ENCODE measurements at regions not wholly inside any gene's neighbourhood (a gene's known extent, or its start where the extent isn't known, plus 50 kb on each side); places are given as distances from the start of the nearest gene placed in this dataset.

DNA sequence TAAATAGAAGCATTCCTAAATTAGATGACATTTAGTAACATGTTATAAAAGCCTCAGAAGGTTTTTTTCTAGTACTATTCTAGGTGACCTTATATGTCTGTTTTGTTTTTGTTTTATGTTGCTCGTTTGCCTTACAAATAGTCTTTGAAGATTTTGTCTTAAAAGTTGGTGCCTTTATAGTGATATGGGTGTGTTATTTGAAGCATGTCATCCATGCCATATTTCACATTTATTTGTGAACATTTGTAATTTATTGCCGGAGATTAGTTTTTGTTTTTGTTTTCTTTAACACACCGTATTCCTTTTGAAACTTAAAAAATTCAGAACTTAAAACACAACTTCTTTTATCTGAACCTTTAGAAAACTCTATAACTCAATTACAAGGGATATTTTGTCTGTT is 422.8 kb upstream of the PCDH9 start:
- intact Hi-C loops (cut with micrococcal nuclease), result no loop called here
- DNase-seq (ENCODE audit: low spot score), result no peak
- Mint-ChIP-seq H3K4me1 (ENCODE audit: low read depth) (no peaks in the 10 kb centered on the region), H3K36me3 (ENCODE audit: low read depth) (no peaks in the 10 kb centered on the region), H3K4me3 (no peak overlapping the region), H3K9me3 (peaks cover 4% of the 10 kb centered on the region), H3K27me3 (ENCODE audit: insufficient read depth) (no peaks in the 10 kb centered on the region), H3K27ac (no peak overlapping the region)

DNA sequence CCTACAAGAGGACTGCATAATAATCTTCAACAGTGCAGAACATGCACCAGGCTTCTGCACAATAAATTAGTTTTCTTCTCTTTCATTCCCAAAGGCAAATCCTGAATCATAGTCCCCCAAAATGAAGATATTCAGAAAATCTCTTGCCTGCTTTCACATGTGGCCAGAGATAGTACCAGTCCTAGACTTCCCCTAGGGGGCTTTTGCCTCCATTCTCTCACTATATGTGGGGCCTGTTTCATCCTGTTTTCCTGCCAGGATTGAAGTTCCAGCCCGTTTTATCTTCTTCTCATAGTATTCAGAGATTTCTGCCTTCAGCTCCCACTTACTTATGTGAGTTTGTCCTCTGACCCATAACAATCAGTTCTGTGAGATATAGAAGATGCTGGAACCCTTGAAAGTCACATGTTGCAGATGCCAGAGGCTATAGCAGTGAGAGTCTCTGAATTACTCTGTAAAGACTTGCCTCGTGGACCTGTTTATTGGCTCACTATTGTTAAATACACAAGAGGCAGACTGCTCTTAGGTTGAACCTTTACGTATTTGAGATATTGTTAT is 421.9 kb upstream of the PCDH9 start:
- no peaks in the 10 kb centered on the region for H3K27me3 Mint-ChIP-seq (ENCODE audit: insufficient read depth)
- DNase-seq (ENCODE audit: low spot score), result no peak
- H3K27ac Mint-ChIP-seq, result no peak overlapping the region
- H3K4me1 Mint-ChIP-seq (ENCODE audit: low read depth), result no peaks in the 10 kb centered on the region
- H3K9me3 Mint-ChIP-seq, result peaks cover 9% of the 10 kb centered on the region
- H3K36me3 Mint-ChIP-seq (ENCODE audit: low read depth), result no peaks in the 10 kb centered on the region
- H3K4me3 Mint-ChIP-seq, result no peak overlapping the region
- intact Hi-C loops (cut with micrococcal nuclease), result no loop called here

DNA sequence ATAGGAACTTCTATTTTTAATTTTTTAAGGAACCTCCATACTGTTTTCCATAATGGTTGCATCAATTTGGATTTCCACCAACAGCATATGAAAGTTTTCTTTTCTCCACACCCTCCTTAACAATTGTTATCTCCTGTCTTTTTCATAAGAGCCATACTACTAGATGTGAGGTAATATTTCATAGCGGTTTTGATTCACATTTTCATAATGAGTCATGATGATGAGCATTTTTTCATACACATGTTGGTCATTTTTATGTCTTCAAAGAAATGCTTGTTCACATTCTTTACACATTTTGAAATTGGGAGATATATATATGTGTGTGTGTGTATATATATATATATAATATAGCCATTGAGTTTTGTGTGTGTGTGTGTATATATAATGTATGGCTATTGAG is 420.3 kb upstream of the PCDH9 start:
- H3K27me3 Mint-ChIP-seq (ENCODE audit: insufficient read depth), result no peaks in the 10 kb centered on the region
- no peak for DNase-seq (ENCODE audit: low spot score)
- H3K4me3 Mint-ChIP-seq, result no peak overlapping the region
- peaks cover 13% of the 10 kb centered on the region for H3K9me3 Mint-ChIP-seq
- H3K36me3 Mint-ChIP-seq (ENCODE audit: low read depth), result no peaks in the 10 kb centered on the region
- intact Hi-C loops (cut with micrococcal nuclease), result no loop called here
- no peak overlapping the region for H3K27ac Mint-ChIP-seq
- no peaks in the 10 kb centered on the region for H3K4me1 Mint-ChIP-seq (ENCODE audit: low read depth)

DNA sequence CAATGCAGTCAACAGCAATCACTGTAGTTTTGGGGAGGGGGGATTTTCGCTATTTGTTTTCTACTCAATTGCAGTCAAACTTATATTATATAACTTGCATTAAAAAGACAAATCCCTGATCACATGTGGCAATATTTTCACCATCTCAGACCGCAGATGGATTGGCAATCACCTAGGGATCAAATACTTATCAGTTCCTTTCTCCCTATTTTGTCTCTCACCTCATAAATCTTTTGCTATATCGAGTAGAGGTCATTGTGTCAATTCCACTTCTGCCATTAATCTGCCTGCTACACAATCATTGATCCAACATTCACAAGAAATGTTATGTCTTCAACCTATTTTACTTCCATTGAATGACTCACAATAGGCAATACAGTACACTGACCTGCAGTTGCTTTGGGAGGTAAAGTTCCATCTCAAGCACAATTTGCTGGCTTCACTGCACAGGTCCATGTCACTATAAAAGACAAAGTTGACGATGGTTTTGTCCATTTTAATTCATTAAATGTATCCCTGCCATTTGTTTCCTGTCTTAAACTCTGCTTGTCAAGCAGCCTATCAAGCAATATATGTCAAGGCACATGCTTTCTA is 415.8 kb upstream of the PCDH9 start:
- DNase-seq (ENCODE audit: low spot score), result no peak
- Mint-ChIP-seq H3K36me3 (ENCODE audit: low read depth) (no peaks in the 10 kb centered on the region), H3K27ac (no peak overlapping the region), H3K27me3 (ENCODE audit: insufficient read depth) (no peaks in the 10 kb centered on the region), H3K4me1 (ENCODE audit: low read depth) (no peaks in the 10 kb centered on the region), H3K4me3 (no peak overlapping the region), H3K9me3 (peaks cover 14% of the 10 kb centered on the region)
- intact Hi-C loops (cut with micrococcal nuclease), result no loop called here

DNA sequence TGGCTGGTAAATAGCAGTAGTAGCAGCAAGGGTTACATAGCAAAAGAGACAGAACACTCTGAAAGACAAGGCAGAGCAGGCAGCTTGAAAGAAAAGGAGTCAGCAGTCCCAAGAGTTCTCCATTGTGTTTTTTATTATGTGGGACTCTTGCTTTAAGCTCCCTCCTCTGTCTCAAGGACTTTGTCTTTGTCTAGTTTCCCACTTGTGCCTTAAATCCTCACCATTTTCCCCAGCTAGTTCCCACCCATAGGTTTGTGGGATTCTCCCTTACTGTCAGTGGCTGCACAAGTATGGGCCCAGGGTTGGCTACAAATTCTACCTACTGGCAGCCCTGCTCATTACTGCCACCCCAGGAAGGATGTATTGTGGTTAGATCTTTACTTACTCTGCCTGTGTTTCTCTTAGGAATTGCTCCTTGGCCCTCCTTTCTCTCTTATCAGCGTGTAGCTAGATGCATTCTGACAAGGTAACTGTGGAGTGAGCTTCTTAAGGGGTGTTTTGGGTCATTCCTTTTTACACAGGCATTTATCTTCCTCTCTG is 413.4 kb upstream of the PCDH9 start:
- no peaks in the 10 kb centered on the region for H3K36me3 Mint-ChIP-seq (ENCODE audit: low read depth)

DNA sequence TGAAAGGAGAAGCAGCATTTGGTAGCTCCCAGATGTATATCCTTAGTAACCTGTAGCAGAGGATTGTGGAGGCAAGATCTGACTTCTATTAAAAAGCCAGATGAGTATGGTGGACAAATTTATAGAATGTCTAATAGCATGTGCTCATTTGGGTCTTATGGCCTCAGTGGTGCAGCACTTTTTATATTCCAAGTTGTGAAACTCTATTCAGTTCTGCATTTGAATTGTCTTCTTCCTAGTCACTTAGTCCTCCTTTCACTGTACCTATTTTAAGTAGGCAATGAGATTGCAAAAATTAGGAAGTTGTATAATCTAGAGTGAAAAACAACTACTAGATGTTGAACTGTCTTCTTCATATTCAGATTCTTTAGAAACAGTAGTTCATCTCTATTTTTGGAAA is 412.5 kb upstream of the PCDH9 start:
- no peak for DNase-seq (ENCODE audit: low spot score)
- Mint-ChIP-seq H3K27me3 (ENCODE audit: insufficient read depth) (no peaks in the 10 kb centered on the region), H3K27ac (no peak overlapping the region), H3K36me3 (ENCODE audit: low read depth) (no peaks in the 10 kb centered on the region), H3K4me3 (no peak overlapping the region), H3K9me3 (peaks cover 18% of the 10 kb centered on the region), H3K4me1 (ENCODE audit: low read depth) (no peaks in the 10 kb centered on the region)
- intact Hi-C loops (cut with micrococcal nuclease), result no loop called here

More for the DNA sequence above, 413.4 kb upstream of the PCDH9 start:
- Mint-ChIP-seq H3K27ac (no peak overlapping the region), H3K4me1 (ENCODE audit: low read depth) (no peaks in the 10 kb centered on the region), H3K4me3 (no peak overlapping the region), H3K9me3 (peaks cover 19% of the 10 kb centered on the region), H3K27me3 (ENCODE audit: insufficient read depth) (no peaks in the 10 kb centered on the region)
- no peak for DNase-seq (ENCODE audit: low spot score)
- intact Hi-C loops (cut with micrococcal nuclease), result no loop called here

DNA sequence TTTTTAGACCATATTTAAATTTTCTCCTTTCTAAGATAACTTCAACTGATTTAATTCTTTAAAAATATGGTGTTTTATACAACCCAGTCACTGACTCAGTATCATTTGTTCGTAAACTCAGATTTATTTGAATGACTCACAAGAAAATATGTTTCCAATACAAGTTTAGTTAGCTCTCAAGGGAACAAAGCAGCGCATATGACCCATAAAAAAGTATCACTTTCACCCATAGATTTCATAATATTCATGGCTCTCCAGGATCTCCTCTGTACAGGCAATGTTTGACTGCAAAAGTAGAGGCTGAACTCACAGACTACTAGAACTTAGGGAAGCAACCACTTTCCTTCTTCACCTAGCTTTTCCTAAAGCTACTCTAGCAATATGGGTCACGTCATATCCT is 405.6 kb upstream of the PCDH9 start:
- Mint-ChIP-seq H3K27ac (no peak overlapping the region), H3K4me3 (no peak overlapping the region), H3K9me3 (peaks cover 7% of the 10 kb centered on the region), H3K36me3 (ENCODE audit: low read depth) (no peaks in the 10 kb centered on the region), H3K4me1 (ENCODE audit: low read depth) (no peaks in the 10 kb centered on the region), H3K27me3 (ENCODE audit: insufficient read depth) (no peaks in the 10 kb centered on the region)
- no peak for DNase-seq (ENCODE audit: low spot score)
- intact Hi-C loops (cut with micrococcal nuclease), result no loop called here

DNA sequence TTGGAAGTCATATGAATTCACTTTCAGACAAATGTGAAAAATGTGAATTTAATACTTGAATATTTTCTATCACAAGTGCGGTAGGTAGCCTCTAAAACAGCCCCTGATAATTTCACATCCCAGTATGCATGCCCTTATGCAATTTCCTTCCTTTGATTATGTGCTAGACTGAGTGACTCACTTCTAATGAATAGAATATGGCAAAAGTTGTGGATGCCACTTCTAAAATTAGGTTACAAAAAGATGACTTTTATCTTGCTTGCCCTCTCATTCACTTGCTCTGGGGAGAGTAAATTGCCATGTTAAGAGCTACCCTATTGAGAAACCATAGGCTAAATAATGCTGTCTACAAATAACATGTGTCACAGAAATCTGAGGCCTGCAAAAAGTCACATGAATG is 402.5 kb upstream of the PCDH9 start:
- intact Hi-C loops (cut with micrococcal nuclease), result no loop called here
- no peak overlapping the region for H3K27ac Mint-ChIP-seq
- no peaks in the 10 kb centered on the region for H3K4me1 Mint-ChIP-seq (ENCODE audit: low read depth)
- H3K4me3 Mint-ChIP-seq, result no peak overlapping the region
- no peaks in the 10 kb centered on the region for H3K36me3 Mint-ChIP-seq (ENCODE audit: low read depth)
- no peak for DNase-seq (ENCODE audit: low spot score)
- peaks cover 9% of the 10 kb centered on the region for H3K9me3 Mint-ChIP-seq
- H3K27me3 Mint-ChIP-seq (ENCODE audit: insufficient read depth), result no peaks in the 10 kb centered on the region

DNA sequence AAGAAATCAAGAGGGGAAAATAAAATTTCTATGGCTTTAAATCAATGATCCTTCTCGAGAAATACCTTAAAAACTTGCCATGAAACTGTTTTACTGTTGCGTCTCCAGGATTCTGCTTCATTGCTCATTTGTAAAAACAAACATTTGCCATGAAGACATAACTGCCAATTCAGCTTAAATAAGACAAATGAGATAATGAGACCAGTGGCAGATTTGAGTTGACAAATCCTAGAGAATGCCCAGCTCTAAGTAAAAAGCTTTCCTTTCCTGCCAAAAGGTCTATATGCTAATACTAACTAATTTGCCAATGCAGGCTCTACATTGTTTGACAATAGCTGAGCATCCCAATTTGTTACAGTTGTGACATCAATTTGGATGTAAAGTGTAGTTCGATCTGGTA is 400.5 kb upstream of the PCDH9 start:
- Mint-ChIP-seq H3K9me3 (peaks cover 14% of the 10 kb centered on the region), H3K4me1 (ENCODE audit: low read depth) (no peaks in the 10 kb centered on the region), H3K27ac (no peak overlapping the region), H3K4me3 (no peak overlapping the region), H3K27me3 (ENCODE audit: insufficient read depth) (no peaks in the 10 kb centered on the region), H3K36me3 (ENCODE audit: low read depth) (no peaks in the 10 kb centered on the region)
- intact Hi-C loops (cut with micrococcal nuclease), result no loop called here
- DNase-seq (ENCODE audit: low spot score), result no peak

DNA sequence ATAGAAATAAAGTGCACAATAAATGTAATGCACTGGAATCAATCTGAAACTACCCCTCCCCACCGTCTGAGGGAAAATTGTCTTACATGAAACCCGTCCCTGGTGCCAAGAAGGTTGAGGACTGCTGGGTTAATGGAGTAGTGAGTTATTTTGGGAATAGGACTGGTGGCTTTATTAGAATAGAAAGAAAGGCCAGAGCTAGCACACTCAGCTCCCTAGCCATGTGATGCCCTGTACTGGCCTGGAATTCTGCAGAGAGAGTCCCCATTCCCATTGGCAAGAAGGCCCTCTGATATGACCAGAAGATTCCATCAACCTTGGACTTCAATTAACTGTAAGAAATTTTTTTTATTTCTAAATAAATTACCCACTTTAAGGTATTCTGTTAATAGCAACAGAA is 393.5 kb upstream of the PCDH9 start:
- Mint-ChIP-seq H3K36me3 (ENCODE audit: low read depth) (no peaks in the 10 kb centered on the region), H3K9me3 (peaks cover 15% of the 10 kb centered on the region), H3K4me3 (no peak overlapping the region), H3K27ac (no peak overlapping the region), H3K27me3 (ENCODE audit: insufficient read depth) (no peaks in the 10 kb centered on the region), H3K4me1 (ENCODE audit: low read depth) (no peaks in the 10 kb centered on the region)
- DNase-seq (ENCODE audit: low spot score), result no peak
- intact Hi-C loops (cut with micrococcal nuclease), result no loop called here

DNA sequence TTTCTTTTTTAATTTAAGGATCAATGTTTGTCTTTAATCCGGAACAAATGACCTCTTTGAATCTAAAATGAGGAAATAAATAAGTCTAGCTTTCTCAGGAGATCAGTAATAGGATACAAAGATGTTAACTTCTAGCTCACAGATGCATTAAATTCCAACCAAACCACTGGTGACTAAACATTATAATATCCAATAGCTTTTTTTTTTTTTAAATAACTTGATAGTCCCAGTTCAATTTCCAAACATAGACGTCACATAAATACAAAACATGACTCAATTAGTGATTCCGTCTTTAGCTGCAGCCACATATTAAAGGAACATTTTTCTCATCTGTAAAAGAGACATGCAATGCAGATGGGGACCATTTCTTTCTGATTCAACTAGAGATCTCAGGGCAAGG is 390.5 kb upstream of the PCDH9 start:
- Mint-ChIP-seq H3K27ac (no peak overlapping the region), H3K9me3 (peaks cover 11% of the 10 kb centered on the region), H3K27me3 (ENCODE audit: insufficient read depth) (no peaks in the 10 kb centered on the region), H3K4me1 (ENCODE audit: low read depth) (no peaks in the 10 kb centered on the region), H3K4me3 (no peak overlapping the region), H3K36me3 (ENCODE audit: low read depth) (no peaks in the 10 kb centered on the region)
- no peak for DNase-seq (ENCODE audit: low spot score)
- intact Hi-C loops (cut with micrococcal nuclease), result no loop called here

DNA sequence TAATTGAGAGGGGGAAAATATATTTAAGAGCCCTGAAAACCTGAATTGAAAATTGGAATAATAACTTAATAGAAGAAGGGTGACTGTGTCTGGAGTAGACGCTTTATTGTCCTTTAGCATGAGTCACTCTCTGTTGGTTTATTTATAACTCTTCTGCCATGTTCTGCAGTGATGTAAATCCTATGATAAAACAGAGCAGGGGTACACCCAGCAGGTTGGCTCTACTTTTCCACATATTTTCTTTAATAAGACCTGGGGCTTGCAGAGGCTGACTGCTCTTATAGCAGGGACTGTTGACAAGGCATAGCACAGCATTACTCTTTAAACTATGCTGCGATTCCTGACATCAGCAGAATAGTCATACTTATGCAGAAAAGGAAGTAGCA is 389.9 kb upstream of the PCDH9 start:
- no peak for DNase-seq (ENCODE audit: low spot score)
- H3K27ac Mint-ChIP-seq, result no peak overlapping the region
- H3K27me3 Mint-ChIP-seq (ENCODE audit: insufficient read depth), result no peaks in the 10 kb centered on the region
- intact Hi-C loops (cut with micrococcal nuclease), result no loop called here
- no peaks in the 10 kb centered on the region for H3K36me3 Mint-ChIP-seq (ENCODE audit: low read depth)
- H3K4me1 Mint-ChIP-seq (ENCODE audit: low read depth), result no peaks in the 10 kb centered on the region
- peaks cover 8% of the 10 kb centered on the region for H3K9me3 Mint-ChIP-seq
- no peak overlapping the region for H3K4me3 Mint-ChIP-seq

DNA sequence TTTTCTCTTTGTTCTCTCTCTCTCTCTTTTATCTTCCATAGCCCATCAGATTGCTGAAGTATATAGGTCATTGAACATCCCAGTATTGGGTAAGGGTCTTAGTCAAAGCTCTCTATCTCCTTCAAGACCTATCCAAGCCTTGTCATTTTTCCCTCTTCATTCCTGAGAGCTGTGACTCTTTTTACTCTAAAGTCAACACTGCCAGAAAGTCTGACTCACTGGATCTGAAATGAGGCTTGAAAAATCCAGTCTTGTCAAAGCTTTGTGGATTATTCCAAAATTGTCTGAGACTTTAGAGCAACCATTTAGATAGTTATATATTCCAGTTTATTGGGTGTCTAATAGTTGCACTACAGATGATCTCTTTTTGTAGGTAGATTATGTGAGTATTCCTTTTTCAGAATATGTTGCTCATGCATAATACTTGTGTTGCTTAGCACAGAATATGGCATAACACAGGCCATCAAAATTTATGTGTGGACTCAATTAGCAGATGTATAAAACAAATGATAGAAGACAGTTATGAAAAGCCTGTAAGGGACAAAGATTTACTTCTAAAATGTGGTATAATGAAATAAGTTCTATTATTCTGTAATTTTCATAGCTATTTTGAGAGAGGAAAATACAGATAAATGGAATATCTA is 389.3 kb upstream of the PCDH9 start:
- H3K4me3 Mint-ChIP-seq, result no peak overlapping the region
- no peaks in the 10 kb centered on the region for H3K4me1 Mint-ChIP-seq (ENCODE audit: low read depth)
- H3K36me3 Mint-ChIP-seq (ENCODE audit: low read depth), result no peaks in the 10 kb centered on the region
- no peaks in the 10 kb centered on the region for H3K27me3 Mint-ChIP-seq (ENCODE audit: insufficient read depth)
- intact Hi-C loops (cut with micrococcal nuclease), result no loop called here
- no peak overlapping the region for H3K27ac Mint-ChIP-seq
- no peak for DNase-seq (ENCODE audit: low spot score)
- peaks cover 6% of the 10 kb centered on the region for H3K9me3 Mint-ChIP-seq

Data from activated T-helper 1 cell treated with anti-CD3 and anti-CD28 coated beads, Interleukin-12 subunit alpha, Interleukin-12 subunit beta, Interleukin-2, Interleukin-4 antibody, amounts not matched to agents 30 ng/mL and 10 ng/mL and 1 ng/mL, durations not matched to agents 14 hours and 24 hours and 36 hours (primary cell).